Hematopoietic multipotent progenitor cell treated with erythropoietin and hydrocortisone succinate and interleukin-3 and kit ligand, for 6 days (in vitro differentiated cells): ENCODE measurements at regions not wholly inside any gene's neighbourhood (a gene's known extent, or its start where the extent isn't known, plus 50 kb on each side); places are given as distances from the start of the nearest gene placed in this dataset.

Source experiments
- DNase-seq: peaks from one replicate; pipeline ENCODE4 v3.0.0-alpha.2; 2015

GRCh38 chr4:62415256-62415655, 1215.1 kb downstream of the ADGRL3 start:
- DNase-seq: no peak

GRCh38 chr4:62414563-62414962, 1214.4 kb downstream of the ADGRL3 start:
- no peak for DNase-seq

GRCh38 chr4:62410371-62411003, 1210.4 kb downstream of the ADGRL3 start:
- DNase-seq: no peak

DNA sequence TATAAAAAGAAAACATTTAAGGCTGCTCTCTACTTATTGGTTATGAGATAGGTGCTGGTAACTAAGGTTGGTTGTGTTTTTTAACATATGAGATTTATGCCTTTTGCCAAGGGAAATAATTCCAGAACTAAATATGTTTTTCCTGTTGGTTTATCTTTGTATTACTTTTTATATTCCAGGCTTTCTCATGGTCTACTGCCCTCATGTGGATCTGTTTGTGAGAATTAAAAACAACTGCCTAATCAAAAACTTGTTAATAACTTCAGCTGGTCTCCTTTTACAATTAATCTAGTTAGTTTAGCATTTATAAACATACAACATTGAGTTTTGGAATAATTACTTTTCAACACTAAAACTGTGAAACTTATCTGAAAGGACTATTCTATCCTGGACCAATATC, 1208.3 kb downstream of the ADGRL3 start:
- DNase-seq: no peak

GRCh38 chr4:62407534-62407933, 1207.4 kb downstream of the ADGRL3 start:
- DNase-seq: no peak

- DNase-seq: no peak
Measured at GRCh38 chr4:62402088-62402806, 1202.1 kb downstream of the ADGRL3 start.

- peak; percentile 2 for DNase-seq
Measured at GRCh38 chr4:62399242-62399641, 1199.1 kb downstream of the ADGRL3 start.

- no peak for DNase-seq
Measured at GRCh38 chr4:62398318-62398717, 1198.2 kb downstream of the ADGRL3 start.

GRCh38 chr4:62394766-62395165, 1194.6 kb downstream of the ADGRL3 start:
- no peak for DNase-seq

GRCh38 chr4:62387808-62388207, 1187.7 kb downstream of the ADGRL3 start:
- DNase-seq: no peak

DNA sequence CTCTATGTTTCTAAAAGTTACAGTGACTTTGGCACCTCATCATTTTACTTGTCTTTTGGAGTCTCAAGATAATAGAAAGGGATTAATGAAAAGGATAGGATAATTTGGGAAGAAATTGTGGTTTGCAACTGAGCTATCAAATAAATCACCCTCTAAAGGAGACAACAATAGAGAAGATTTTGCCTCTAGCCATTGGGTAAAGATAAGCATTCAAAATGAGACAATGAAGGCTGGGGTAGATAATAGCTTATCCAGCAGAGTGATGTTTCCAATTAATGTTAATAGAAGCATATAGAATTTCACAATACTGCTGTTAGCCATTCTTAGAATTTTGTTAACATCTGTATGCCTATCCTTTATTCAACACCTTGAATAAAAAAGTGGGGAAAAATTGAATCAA, 1177.6 kb downstream of the ADGRL3 start:
- no peak for DNase-seq

DNA sequence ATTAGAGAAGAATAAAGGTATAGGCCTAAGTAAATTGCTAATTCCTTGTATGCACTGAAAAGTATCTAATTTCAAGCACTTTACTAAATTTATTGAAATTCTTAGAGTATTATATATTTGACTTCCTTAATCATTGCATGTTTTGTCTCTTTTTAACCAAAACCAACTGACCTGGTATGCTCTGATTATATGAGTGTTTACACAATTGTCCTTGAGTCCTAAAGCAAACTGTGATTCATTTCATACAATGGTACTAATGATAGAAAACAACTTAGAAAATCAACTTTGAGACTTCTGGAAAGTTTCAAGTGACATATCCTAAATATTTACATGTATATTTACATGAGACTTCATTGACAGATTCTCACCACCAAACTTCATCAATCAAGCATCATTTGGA, 1177.1 kb downstream of the ADGRL3 start:
- DNase-seq: no peak

DNA sequence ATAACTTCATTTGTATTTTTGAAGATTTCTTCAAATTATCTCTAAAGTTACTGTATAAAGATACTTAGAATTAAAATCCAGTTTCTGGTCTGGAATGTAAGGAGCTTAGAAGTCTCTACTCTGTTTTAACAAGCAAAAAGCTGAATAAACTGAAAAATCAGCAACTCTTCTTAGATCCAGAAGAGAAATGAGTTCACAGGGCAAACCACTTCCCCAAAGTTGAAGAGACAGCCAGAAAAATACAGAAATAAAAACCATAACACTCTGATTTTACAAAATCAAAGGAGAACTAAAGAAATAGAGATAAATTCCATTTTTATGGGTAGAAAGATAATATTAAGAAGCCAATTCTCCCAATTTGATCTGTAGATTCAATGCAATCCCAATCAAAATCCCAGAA, 1166.8 kb downstream of the ADGRL3 start:
- no peak for DNase-seq

DNA sequence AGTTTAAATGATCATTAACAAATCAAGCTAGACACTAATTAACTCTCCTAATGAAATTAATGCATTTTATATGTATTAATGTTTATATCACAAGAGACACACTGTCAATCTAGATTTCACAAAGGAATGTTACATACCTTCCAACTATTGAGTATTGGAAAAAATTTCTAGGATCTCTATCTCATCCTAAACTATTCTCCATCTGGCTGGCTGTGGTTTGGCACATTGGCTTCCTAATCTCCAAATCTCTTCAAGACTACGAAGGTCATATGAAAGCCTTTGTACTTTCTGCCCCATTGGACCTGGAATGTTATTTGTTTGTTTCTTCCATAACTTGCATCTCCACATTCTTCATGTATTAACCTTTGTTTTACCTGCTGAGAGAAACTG, 1160.0 kb downstream of the ADGRL3 start:
- no peak for DNase-seq

DNA sequence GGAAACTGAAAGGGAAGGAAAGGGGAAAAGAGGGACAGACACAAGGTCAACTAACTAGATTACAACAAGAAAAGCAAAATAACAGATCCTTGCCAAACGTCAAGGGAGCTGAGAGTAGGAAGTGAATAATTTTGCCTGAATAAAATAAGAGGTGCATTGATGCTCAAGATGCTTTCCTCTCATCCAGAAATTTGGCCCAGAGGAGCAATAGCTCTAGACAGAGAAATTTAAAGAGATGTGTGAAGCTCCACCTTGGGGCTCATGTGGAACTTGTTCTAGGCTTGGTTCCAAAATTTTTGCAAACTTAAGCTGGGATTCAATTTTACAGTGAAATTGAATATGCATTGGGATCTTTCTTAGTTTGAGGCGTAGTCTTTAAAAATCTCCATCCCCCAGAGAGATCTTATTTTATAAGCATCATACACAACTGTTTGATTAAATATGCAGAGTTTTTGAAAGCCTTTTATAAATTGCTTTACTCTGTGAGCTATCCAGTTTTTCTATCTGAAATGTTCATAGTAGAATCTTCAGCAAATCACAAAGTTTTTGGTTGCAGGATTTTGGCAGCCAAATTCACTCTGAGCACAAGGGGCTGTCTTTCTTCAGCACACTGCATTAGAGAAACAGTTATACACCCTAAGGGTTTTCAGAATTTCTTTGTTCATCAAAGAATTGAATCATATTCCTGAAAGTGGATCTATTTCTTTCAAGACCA, 1159.5 kb downstream of the ADGRL3 start:
- DNase-seq: no peak

DNA sequence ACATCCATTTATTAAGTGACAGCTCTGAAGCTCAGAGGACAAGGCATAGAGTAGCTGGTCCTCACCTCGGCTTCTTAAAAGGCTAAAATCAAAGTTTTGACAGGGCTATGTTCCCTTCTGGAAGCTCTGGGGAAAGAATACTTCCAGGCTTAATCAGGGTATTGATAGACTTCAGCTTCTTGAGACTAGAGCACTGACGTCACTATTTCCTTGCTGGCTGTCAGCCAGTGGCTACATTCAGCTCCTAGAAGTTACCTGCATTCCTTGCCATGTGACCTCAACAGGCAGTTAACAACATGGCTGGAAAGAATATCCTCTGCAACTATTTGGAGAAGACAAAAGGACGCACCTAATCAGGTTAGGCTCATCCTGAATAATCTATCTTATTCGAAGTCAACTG, 1144.8 kb downstream of the ADGRL3 start:
- no peak for DNase-seq

DNA sequence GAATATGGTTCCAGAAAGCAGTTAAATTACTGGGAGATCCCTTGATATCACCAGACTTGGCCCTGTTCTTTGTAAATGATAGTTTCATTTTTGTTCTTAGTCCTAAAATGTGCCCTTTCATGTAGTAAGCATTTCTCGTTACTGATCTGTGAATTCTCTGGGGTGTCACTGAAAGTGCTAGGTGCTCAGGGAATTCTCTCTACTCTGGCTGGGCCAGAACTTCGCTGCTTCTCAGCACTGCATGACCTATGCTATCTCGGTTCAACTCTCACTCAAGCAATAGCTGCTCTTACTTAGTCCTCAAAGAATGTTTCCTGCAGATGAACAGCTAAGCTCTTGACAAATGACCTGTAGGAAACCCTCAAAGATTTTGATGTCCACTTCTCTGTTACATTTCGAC, 1144.3 kb downstream of the ADGRL3 start:
- DNase-seq: no peak

- no peak for DNase-seq
Measured at GRCh38 chr4:62342346-62342745, 1142.2 kb downstream of the ADGRL3 start.

GRCh38 chr4:62328526-62328925, 1128.4 kb downstream of the ADGRL3 start:
- no peak for DNase-seq

GRCh38 chr4:62327612-62328297, 1127.6 kb downstream of the ADGRL3 start:
- DNase-seq: no peak

DNA sequence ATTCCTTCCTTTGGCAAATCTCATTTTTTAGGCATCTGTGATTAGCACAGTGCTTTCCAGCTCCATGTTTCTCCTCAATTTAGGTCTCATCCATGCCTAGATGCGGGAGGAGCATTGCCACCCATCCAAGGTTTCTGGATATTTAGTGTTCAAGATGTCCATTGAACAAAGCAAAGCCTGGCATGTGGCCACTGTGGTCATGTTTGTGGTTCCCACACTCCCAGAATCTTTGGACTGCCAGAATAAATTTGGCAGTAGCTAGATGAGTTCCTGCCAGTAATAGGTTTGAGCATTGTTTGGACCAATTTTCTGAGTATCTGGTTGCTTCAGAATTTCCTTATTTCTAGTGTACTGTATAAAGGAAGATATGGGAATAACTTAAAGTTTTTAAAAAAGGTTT, 1124.1 kb downstream of the ADGRL3 start:
- no peak for DNase-seq

DNA sequence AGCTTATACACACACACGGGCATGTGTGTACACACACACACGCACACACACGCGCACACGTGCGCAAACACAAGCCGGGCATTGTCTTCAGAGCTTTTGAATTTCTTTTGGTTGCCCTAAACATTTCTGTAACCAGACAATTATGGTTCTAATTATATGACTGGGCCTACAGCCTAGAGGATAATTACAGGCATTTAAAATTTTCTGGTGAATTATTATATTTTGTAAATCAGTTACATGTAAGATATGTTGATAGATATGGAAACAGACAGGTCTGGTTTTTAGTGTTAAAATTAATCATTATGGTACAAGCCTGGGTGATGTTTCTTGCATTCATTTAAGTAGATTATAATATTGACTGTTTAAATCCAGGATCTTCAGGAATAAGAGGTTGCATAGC, 1120.5 kb downstream of the ADGRL3 start:
- DNase-seq: no peak

DNA sequence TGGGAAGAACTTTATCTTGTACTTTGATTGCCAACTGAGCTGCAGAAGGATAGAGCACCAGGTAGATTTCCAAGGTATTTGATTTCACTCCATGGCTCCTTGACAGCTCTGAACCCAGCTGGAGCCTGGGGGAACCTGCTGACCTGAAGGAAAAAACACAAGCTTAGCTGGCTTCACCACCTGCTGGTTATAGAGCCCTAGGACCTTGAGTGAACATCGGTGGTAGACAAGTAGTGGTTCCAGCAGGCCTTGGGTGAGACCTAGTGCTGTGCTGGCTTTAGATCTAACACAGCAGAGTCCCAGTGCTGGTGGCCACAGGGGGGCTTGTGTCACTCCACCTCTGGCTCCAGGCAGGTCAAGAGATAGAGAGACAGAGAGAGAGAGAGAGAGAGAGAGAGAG, 1102.6 kb downstream of the ADGRL3 start:
- DNase-seq: no peak

DNA sequence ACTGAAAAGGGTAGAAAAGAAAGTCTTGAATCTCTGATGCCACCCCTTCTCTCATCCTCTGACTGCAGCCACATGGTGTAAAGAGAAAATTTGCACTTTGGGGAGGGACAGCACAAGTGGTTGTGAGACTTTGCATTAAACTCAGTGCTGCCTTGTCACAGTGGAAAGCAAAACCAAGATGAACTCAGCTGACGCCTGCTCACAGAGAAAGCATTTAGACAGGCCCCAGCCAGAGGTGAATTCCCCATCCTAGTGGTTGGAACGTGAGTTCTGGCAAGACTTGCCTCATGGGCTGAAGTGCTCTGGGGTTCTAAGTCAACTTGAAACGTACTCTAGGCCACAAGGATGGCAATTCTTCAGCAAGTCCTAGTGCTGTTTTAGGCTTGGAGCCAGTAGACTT, 1101.4 kb downstream of the ADGRL3 start:
- no peak for DNase-seq
